ENCODE measurements at regions not wholly inside any gene's neighbourhood (a gene's known extent, or its start where the extent isn't known, plus 50 kb on each side); places are given as distances from the start of the nearest gene placed in this dataset.

DNA sequence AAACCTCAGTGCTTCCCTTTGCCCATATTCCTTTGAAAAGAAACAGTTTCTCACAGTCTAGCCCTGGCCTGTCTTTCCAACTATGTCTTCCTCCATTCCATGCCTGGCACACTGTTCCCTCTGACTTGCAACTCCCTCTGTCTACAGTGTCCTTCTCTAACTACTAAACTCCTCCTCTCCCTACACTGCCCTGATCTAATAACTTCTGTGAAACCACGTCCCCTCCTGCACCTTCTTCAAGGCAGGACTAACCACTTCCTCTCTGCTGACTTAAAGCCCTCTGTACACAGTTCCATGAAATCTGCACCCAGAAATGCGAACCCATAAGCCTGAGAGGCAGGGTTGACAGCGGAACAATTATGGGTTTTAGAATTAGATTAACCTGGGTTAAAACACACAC, 62.2 kb upstream of the ATP1B1 start:
- Mint-ChIP-seq H3K4me1 (ENCODE audit: unreplicated experiment) (no peaks in the 10 kb centered on the region), H3K4me3 (ENCODE audit: unreplicated experiment) (no peak overlapping the region), H3K36me3 (ENCODE audit: low read depth, unreplicated experiment) (no peaks in the 10 kb centered on the region), H3K9me3 (ENCODE audit: unreplicated experiment) (no peaks in the 10 kb centered on the region), H3K27ac (ENCODE audit: unreplicated experiment) (no peak overlapping the region), H3K27me3 (ENCODE audit: unreplicated experiment) (peaks cover 1% of the 10 kb centered on the region)
- TF ChIP-seq, protein P1, sequence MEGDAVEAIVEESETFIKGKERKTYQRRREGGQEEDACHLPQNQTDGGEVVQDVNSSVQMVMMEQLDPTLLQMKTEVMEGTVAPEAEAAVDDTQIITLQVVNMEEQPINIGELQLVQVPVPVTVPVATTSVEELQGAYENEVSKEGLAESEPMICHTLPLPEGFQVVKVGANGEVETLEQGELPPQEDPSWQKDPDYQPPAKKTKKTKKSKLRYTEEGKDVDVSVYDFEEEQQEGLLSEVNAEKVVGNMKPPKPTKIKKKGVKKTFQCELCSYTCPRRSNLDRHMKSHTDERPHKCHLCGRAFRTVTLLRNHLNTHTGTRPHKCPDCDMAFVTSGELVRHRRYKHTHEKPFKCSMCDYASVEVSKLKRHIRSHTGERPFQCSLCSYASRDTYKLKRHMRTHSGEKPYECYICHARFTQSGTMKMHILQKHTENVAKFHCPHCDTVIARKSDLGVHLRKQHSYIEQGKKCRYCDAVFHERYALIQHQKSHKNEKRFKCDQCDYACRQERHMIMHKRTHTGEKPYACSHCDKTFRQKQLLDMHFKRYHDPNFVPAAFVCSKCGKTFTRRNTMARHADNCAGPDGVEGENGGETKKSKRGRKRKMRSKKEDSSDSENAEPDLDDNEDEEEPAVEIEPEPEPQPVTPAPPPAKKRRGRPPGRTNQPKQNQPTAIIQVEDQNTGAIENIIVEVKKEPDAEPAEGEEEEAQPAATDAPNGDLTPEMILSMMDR (IDR thresholded peaks at IDR 0.05; ENCODE audit: unreplicated experiment) = no peak
- no peak for DNase-seq (ENCODE audit: low spot score)

DNA sequence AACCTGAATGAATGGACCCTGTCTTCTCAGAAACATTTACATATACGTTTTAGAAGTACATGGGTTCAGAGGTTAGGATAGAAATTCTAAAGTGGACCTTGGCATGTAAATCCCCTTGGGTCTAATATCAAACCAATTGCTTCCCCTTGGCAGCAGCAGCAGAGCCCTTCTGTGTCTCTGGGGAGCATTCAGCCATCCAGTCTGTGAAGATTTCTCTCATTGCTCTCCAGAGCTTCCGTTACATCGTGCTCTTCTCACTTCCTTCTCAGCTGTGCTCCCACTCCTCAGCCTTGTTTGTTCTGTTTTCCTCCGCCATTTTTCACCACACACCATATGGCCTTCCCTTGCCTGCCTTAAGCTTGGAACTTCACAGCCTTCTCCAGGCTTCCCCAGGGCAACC, 61.5 kb upstream of the ATP1B1 start:
- no peak overlapping the region for H3K27ac Mint-ChIP-seq (ENCODE audit: unreplicated experiment)

DNA sequence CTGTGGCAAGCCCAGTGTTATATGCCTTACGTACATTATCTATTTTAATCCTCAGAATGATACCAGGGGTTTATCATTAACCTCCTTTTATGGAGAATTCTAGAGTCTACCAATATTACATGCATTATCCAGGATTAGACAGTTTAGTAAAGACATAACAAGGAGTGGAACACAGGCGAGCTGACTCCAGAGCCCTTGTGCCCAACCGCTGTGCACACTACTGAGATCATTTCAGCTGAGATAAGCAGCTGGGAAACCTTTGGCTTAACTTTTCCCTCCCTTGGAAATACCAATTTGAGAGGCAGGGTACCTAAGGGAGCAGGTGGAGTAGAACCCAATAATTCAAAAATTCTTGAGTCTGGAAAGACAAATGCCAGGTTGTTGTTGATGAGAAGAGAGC, 59.8 kb upstream of the ATP1B1 start:
- no peaks in the 10 kb centered on the region for H3K4me1 Mint-ChIP-seq (ENCODE audit: unreplicated experiment)
- no peak overlapping the region for H3K4me3 Mint-ChIP-seq (ENCODE audit: unreplicated experiment)
- TF ChIP-seq, protein P1 (IDR thresholded peaks at IDR 0.05; ENCODE audit: unreplicated experiment) = no peak
- H3K36me3 Mint-ChIP-seq (ENCODE audit: low read depth, unreplicated experiment) = no peaks in the 10 kb centered on the region
- H3K27me3 Mint-ChIP-seq (ENCODE audit: unreplicated experiment) = peaks cover 1% of the 10 kb centered on the region
- no peak for DNase-seq (ENCODE audit: low spot score)
- no peaks in the 10 kb centered on the region for H3K9me3 Mint-ChIP-seq (ENCODE audit: unreplicated experiment)
- H3K27ac Mint-ChIP-seq (ENCODE audit: unreplicated experiment) = no peak overlapping the region

More for the DNA sequence above, 61.5 kb upstream of the ATP1B1 start:
- no peaks in the 10 kb centered on the region for H3K9me3 Mint-ChIP-seq (ENCODE audit: unreplicated experiment)
- no peak for DNase-seq (ENCODE audit: low spot score)
- no peak overlapping the region for H3K4me3 Mint-ChIP-seq (ENCODE audit: unreplicated experiment)
- H3K36me3 Mint-ChIP-seq (ENCODE audit: low read depth, unreplicated experiment) = no peaks in the 10 kb centered on the region
- H3K4me1 Mint-ChIP-seq (ENCODE audit: unreplicated experiment) = no peaks in the 10 kb centered on the region
- H3K27me3 Mint-ChIP-seq (ENCODE audit: unreplicated experiment) = peaks cover 1% of the 10 kb centered on the region
- TF ChIP-seq, protein P1 (IDR thresholded peaks at IDR 0.05; ENCODE audit: unreplicated experiment) = no peak

DNA sequence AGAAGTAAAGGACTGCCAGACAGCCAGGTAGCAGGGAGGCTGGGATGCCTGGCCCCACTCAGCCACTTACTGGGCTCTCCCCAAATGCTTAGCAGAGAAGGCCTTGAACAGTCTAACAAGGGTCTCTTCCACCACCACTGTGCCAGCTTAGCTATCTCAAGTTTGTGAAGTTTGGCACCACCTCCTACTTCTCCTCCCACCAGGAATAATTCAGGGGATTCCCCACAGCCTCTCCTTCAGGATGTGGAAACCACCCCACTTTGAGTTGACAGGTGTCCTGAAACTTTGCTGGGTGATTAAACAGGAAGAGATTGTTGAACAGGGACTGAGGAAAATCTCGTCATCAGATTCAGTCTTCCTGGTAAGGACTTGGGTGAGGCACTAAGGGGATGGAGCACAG, 59.4 kb upstream of the ATP1B1 start:
- no peaks in the 10 kb centered on the region for H3K36me3 Mint-ChIP-seq (ENCODE audit: low read depth, unreplicated experiment)

DNA sequence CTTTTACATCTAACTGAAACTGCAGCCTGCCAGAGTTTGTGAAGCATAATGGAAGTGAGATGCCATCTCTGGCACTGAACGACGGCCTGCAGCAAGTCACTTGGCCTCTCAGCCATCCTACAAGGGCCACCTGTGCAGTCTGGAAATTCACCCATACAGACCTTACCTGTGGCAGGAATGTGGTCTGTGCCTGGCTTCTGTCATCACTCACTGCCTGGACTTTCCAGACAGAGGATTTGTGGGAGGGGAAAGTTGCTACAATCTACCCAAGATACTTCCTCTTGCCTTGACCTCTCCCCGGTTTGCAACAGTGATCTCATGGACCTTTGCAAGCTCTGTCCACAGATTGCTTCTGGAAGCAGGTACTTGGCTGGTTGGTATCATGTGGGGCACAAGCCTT, 58.4 kb upstream of the ATP1B1 start:
- no peak overlapping the region for H3K27ac Mint-ChIP-seq (ENCODE audit: unreplicated experiment)
- H3K9me3 Mint-ChIP-seq (ENCODE audit: unreplicated experiment) = no peaks in the 10 kb centered on the region
- H3K27me3 Mint-ChIP-seq (ENCODE audit: unreplicated experiment) = peaks cover 1% of the 10 kb centered on the region
- DNase-seq (ENCODE audit: low spot score) = no peak
- no peaks in the 10 kb centered on the region for H3K36me3 Mint-ChIP-seq (ENCODE audit: low read depth, unreplicated experiment)
- H3K4me3 Mint-ChIP-seq (ENCODE audit: unreplicated experiment) = no peak overlapping the region
- TF ChIP-seq, protein P1 (IDR thresholded peaks at IDR 0.05; ENCODE audit: unreplicated experiment) = no peak
- H3K4me1 Mint-ChIP-seq (ENCODE audit: unreplicated experiment) = no peaks in the 10 kb centered on the region

More for the DNA sequence above, 59.4 kb upstream of the ATP1B1 start:
- TF ChIP-seq, protein P1 (IDR thresholded peaks at IDR 0.05; ENCODE audit: unreplicated experiment) = no peak
- Mint-ChIP-seq H3K4me1 (ENCODE audit: unreplicated experiment) (no peaks in the 10 kb centered on the region), H3K27me3 (ENCODE audit: unreplicated experiment) (peaks cover 1% of the 10 kb centered on the region), H3K4me3 (ENCODE audit: unreplicated experiment) (no peak overlapping the region), H3K27ac (ENCODE audit: unreplicated experiment) (no peak overlapping the region), H3K9me3 (ENCODE audit: unreplicated experiment) (no peaks in the 10 kb centered on the region)
- no peak for DNase-seq (ENCODE audit: low spot score)

All from endothelial cell (in vitro differentiated cells).